H9 (cell line): ENCODE measurements at regions not wholly inside any gene's neighbourhood (a gene's known extent, or its start where the extent isn't known, plus 50 kb on each side); places are given as distances from the start of the nearest gene placed in this dataset.

Source experiments
- DNase-seq: peaks from one replicate; pipeline ENCODE4 v3.0.0-alpha.2; 2017
- H2AFZ ChIP-seq: one replicate; pipeline ENCODE4 v1.6.1; 2013; ENCODE audit warnings: mild to moderate bottlenecking, low read length, control low read depth, moderate library complexity
- H2AK5ac ChIP-seq: 2 replicates; pipeline ENCODE4 v1.6.1; 2013; ENCODE audit warnings: low read length, control low read depth, mixed read lengths; ENCODE audit not compliant: insufficient read length
- H2BK120ac ChIP-seq: one replicate; pipeline ENCODE4 v1.6.1; 2013; ENCODE audit warnings: low read depth, mild to moderate bottlenecking, low read length, control low read depth, inconsistent platforms; ENCODE audit not compliant: poor library complexity, severe bottlenecking
- H2BK12ac ChIP-seq: 2 replicates; pipeline ENCODE4 v1.6.1; 2013; ENCODE audit warnings: low read length, control low read depth, mixed read lengths, low read depth; ENCODE audit not compliant: insufficient read length
- H2BK15ac ChIP-seq: 2 replicates; pipeline ENCODE4 v1.6.1; 2013; ENCODE audit warnings: low read depth, low read length, control low read depth
- H2BK20ac ChIP-seq: one replicate; pipeline ENCODE4 v1.6.1; 2013; ENCODE audit warnings: low read depth, mild to moderate bottlenecking, low read length, control low read depth, inconsistent platforms; ENCODE audit not compliant: poor library complexity, severe bottlenecking
- H2BK5ac ChIP-seq: 2 replicates; pipeline ENCODE4 v1.6.1; 2013; ENCODE audit warnings: low read length, control low read depth, mixed read lengths; ENCODE audit not compliant: insufficient read length
- H3K14ac ChIP-seq: 2 replicates; pipeline ENCODE4 v1.6.1; 2013; ENCODE audit warnings: low read length, control low read depth; ENCODE audit not compliant: insufficient read depth
- H3K18ac ChIP-seq: 2 replicates; pipeline ENCODE4 v1.6.1; 2013; ENCODE audit warnings: low read depth, mild to moderate bottlenecking, mixed read lengths, low read length, control low read depth; ENCODE audit not compliant: insufficient read length
- H3K23ac ChIP-seq: 2 replicates; pipeline ENCODE4 v1.6.1; 2013; ENCODE audit warnings: low read length, control low read depth, mixed read lengths, low read depth; ENCODE audit not compliant: insufficient read length
- H3K23me2 ChIP-seq: 2 replicates; pipeline ENCODE4 v1.6.1; 2013; ENCODE audit warnings: low read depth, mild to moderate bottlenecking, mixed read lengths, low read length, control low read depth; ENCODE audit not compliant: insufficient read length, poor library complexity, severe bottlenecking
- H3K27ac ChIP-seq: 2 replicates; pipeline ENCODE4 v1.5.1; 2013; ENCODE audit warnings: low read length, control low read depth, mixed read lengths, low read depth; ENCODE audit not compliant: insufficient read length
- H3K27me3 ChIP-seq: 2 replicates; pipeline ENCODE4 v1.6.1; 2013; ENCODE audit warnings: low read length, control low read depth, inconsistent platforms; ENCODE audit not compliant: insufficient read depth
- H3K4ac ChIP-seq: 2 replicates; pipeline ENCODE4 v1.6.1; 2013; ENCODE audit warnings: low read depth, mild to moderate bottlenecking, control low read depth, inconsistent platforms, low read length, moderate library complexity
- H3K4me1 ChIP-seq: 2 replicates; pipeline ENCODE4 v1.6.1; 2013; ENCODE audit warnings: low read length, control low read depth, inconsistent platforms; ENCODE audit not compliant: insufficient read depth
- H3K4me2 ChIP-seq: 2 replicates; pipeline ENCODE4 v1.6.1; 2013; ENCODE audit warnings: low read length, control low read depth, mixed read lengths; ENCODE audit not compliant: insufficient read length, insufficient read depth
- H3K56ac ChIP-seq: 2 replicates; pipeline ENCODE4 v1.6.1; 2013; ENCODE audit warnings: low read depth, mild to moderate bottlenecking, mixed read lengths, low read length, control low read depth; ENCODE audit not compliant: insufficient read length
- H3K79me1 ChIP-seq: 2 replicates; pipeline ENCODE4 v1.6.1; 2013; ENCODE audit warnings: low read depth, mild to moderate bottlenecking, moderate library complexity, low read length, control low read depth, inconsistent platforms; ENCODE audit not compliant: insufficient read depth, poor library complexity, severe bottlenecking
- H3K79me2 ChIP-seq: 2 replicates; pipeline ENCODE4 v1.6.1; 2013; ENCODE audit warnings: low read length, control low read depth, inconsistent platforms; ENCODE audit not compliant: insufficient read depth
- H3K9ac ChIP-seq: 2 replicates; pipeline ENCODE4 v1.6.1; 2013; ENCODE audit warnings: low read length, control low read depth, mixed read lengths; ENCODE audit not compliant: insufficient read length; ENCODE audit errors: extremely low read depth
- H3K9me3 ChIP-seq: one replicate; pipeline ENCODE4 v1.6.1; 2013; ENCODE audit warnings: low read depth, low read length, inconsistent platforms; ENCODE audit not compliant: control insufficient read depth
- H3T11ph ChIP-seq: one replicate; pipeline ENCODE4 v1.6.1; 2013; ENCODE audit warnings: mild to moderate bottlenecking, low read length, control low read depth, inconsistent platforms
- H4K20me1 ChIP-seq: one replicate; pipeline ENCODE4 v1.6.1; 2013; ENCODE audit not compliant: control insufficient read depth, insufficient read length, insufficient read depth
- H4K5ac ChIP-seq: 2 replicates; pipeline ENCODE4 v1.6.1; 2013; ENCODE audit warnings: low read depth, mild to moderate bottlenecking, mixed read lengths, low read length, control low read depth; ENCODE audit not compliant: insufficient read length
- H4K8ac ChIP-seq: replicated peaks from 2 replicates; pipeline ENCODE4 v1.6.1; 2013; ENCODE audit warnings: low read length, control low read depth, mixed read lengths, low read depth; ENCODE audit not compliant: insufficient read length
- H4K91ac ChIP-seq: 2 replicates; pipeline ENCODE4 v1.6.1; 2013; ENCODE audit warnings: low read depth, mild to moderate bottlenecking, moderate library complexity, mixed read lengths, low read length, control low read depth; ENCODE audit not compliant: insufficient read length
- H3K27ac Mint-ChIP-seq, 3 experiments: 2 replicates in 2 of 3; 3 replicates in 1 of 3; pipeline ENCODE4 v1.8.0; 2020 to 2021; ENCODE audit warnings: mixed read lengths in 3 of 3, mild to moderate bottlenecking in 1 of 3, moderate library complexity in 1 of 3
- H3K27me3 Mint-ChIP-seq: 2 replicates; pipeline ENCODE4 v1.8.0; 2021; ENCODE audit warnings: low read depth, mild to moderate bottlenecking, moderate library complexity, mixed read lengths
- H3K36me3 Mint-ChIP-seq, 3 experiments: 2 replicates in 2 of 3; 3 replicates in 1 of 3; pipeline ENCODE4 v1.8.0; 2020 to 2021; ENCODE audit warnings: low read depth in 3 of 3, mixed read lengths in 3 of 3; ENCODE audit not compliant: insufficient read depth in 1 of 3
- H3K4me1 Mint-ChIP-seq, 2 experiments: 2 replicates each; pipeline ENCODE4 v1.8.0; 2020; ENCODE audit warnings: mixed read lengths in 2 of 2
- H3K4me3 Mint-ChIP-seq, 2 experiments: 2 replicates in 1 of 2; 3 replicates in 1 of 2; pipeline ENCODE4 v1.8.0; 2020 to 2021; ENCODE audit warnings: mild to moderate bottlenecking in 2 of 2, mixed read lengths in 2 of 2, moderate library complexity in 1 of 2
- H3K9me3 Mint-ChIP-seq, 2 experiments: 2 replicates in 1 of 2; 3 replicates in 1 of 2; pipeline ENCODE4 v1.8.0; 2020; ENCODE audit warnings: mild to moderate bottlenecking in 2 of 2, mixed read lengths in 2 of 2, moderate library complexity in 1 of 2
- WGBS: extraction: QIAGEN DNeasy Blood & Tissue Kit; methylation state at CpG from one replicate; pipeline ENCODE4 v1.1.7; 2013; ENCODE audit warnings: missing lambda C conversion rate, low lambda C conversion rate, mixed read lengths; ENCODE audit not compliant: insufficient read length; ENCODE audit errors: extremely low coverage; 5-methylcytosine and 5-hydroxymethylcytosine counted together
- TF ChIP-seq, protein P1 (sequence below): fragments of 200-600 bp; sonication (generic); conservative IDR thresholded peaks from 3 replicates; pipeline ENCODE4 v1.8.0; 2021; ENCODE audit warnings: antibody characterized with exemption, mild to moderate bottlenecking

DNA sequence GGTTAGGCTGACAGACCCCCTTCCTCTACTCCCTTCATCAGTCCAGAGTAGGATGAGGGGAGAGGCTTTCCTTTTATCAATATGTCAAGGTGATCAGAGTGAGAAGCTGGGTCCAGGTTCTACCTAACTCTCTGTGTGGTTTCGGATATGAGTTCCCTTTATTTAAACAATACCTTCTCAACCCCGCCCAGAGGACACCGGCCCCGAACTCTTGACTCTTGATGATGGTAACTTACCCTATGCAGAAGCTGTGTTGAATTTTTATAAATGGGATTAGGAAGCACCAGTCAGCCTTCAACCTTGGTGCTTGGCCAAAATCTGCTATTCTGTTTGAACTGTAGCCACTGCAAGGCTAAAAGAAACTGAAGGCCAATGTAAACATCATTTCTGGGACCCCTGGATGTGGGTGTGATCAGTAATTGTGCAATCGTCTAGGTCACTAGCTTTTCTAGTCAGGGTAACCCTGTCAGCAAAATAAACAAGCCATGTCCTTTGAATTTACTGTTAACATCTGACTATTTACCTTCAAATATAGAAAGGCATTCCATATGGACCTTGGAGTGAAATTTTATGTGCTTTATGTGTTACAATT is 398.3 kb downstream of the SEC16B start:
- Histone ChIP-seq H2AFZ (no peak overlapping the region), H3K9ac (no peak overlapping the region), H3K4me2 (no peak overlapping the region), H4K91ac (no peak overlapping the region), H3T11ph (peak overlapping the region; percentile 77), H3K23ac (no peak overlapping the region), H3K14ac (peak overlapping the region; percentile 45; the same call in 1 of the 2 replicates), H4K8ac (no peak overlapping the region), H2BK20ac (no peak overlapping the region), H2BK120ac (no peak overlapping the region), H3K79me1 (no peaks in the 10 kb centered on the region), H2BK5ac (no peak overlapping the region), H3K56ac (no peak overlapping the region), H2AK5ac (no peak overlapping the region), H3K9me3 (no peaks in the 10 kb centered on the region), H4K20me1 (no peaks in the 10 kb centered on the region), H3K79me2 (no peaks in the 10 kb centered on the region), H3K23me2 (no peaks in the 10 kb centered on the region), H2BK15ac (no peak overlapping the region), H4K5ac (no peak overlapping the region), H3K27me3 (no peaks in the 10 kb centered on the region), H2BK12ac (no peak overlapping the region), H3K4ac (no peak overlapping the region; the same call in 1 of the 2 replicates), H3K4me1 (no peaks in the 10 kb centered on the region), H3K18ac (peak overlapping the region; percentile 67), H3K27ac (no peak overlapping the region)
- Mint-ChIP-seq H3K36me3 (no peaks in the 10 kb centered on the region), H3K4me3 (no peak overlapping the region), H3K27me3 (no peaks in the 10 kb centered on the region), H3K9me3 (no peaks in the 10 kb centered on the region), H3K27ac (no peak overlapping the region; a peak in 1 of 7 replicates), H3K4me1 (peaks cover 7 to 9% of the 10 kb centered on the region in 2 experiments; a peak in 3 of 4 replicates)
- no peak for DNase-seq
- no CpG with 5 or more reads among the region's 5 CpGs for WGBS
- TF ChIP-seq, protein P1, sequence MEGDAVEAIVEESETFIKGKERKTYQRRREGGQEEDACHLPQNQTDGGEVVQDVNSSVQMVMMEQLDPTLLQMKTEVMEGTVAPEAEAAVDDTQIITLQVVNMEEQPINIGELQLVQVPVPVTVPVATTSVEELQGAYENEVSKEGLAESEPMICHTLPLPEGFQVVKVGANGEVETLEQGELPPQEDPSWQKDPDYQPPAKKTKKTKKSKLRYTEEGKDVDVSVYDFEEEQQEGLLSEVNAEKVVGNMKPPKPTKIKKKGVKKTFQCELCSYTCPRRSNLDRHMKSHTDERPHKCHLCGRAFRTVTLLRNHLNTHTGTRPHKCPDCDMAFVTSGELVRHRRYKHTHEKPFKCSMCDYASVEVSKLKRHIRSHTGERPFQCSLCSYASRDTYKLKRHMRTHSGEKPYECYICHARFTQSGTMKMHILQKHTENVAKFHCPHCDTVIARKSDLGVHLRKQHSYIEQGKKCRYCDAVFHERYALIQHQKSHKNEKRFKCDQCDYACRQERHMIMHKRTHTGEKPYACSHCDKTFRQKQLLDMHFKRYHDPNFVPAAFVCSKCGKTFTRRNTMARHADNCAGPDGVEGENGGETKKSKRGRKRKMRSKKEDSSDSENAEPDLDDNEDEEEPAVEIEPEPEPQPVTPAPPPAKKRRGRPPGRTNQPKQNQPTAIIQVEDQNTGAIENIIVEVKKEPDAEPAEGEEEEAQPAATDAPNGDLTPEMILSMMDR, result no peak
